Transverse colon (tissue), 4 donors: ENCODE measurements at regions not wholly inside any gene's neighbourhood (a gene's known extent, or its start where the extent isn't known, plus 50 kb on each side); places are given as distances from the start of the nearest gene placed in this dataset.
A peak's percentile ranks its signal among the peaks of the same experiment; 100 is the strongest.

Experiments
- DNase-seq: peaks from one replicate; pipeline ENCODE4 v3.0.0-alpha.2; 2019
- H3K27ac ChIP-seq, 4 donors: fragments of 200-600 bp; sonication (generic); 2 replicates each; pipeline ENCODE4 v1.5.1; 2016 to 2018; ENCODE audit warnings: inconsistent platforms in 4 of 4
- H3K27me3 ChIP-seq: fragments of 200-600 bp; sonication (generic); 2 replicates; pipeline ENCODE4 v1.5.1; 2017; ENCODE audit warnings: inconsistent platforms
- H3K36me3 ChIP-seq, 4 donors: fragments of 200-600 bp; sonication (generic); 2 replicates each; pipeline ENCODE4 v1.5.1; 2017 to 2019; ENCODE audit warnings: inconsistent platforms in 4 of 4
- H3K4me1 ChIP-seq, 4 donors: fragments of 200-600 bp; sonication (generic); 2 replicates each; pipeline ENCODE4 v1.5.1; 2017 to 2020; ENCODE audit warnings: inconsistent platforms in 4 of 4
- H3K4me3 ChIP-seq, 4 donors: fragments of 200-600 bp; sonication (generic); 1 replicate in 1 of 4; 2 replicates in 3 of 4; pipeline versions ENCODE4 v1.5.1 to v1.6.1; 2017 to 2019; ENCODE audit warnings: inconsistent platforms in 4 of 4
- H3K9me3 ChIP-seq, 2 donors: fragments of 200-600 bp; sonication (generic); 2 replicates each; pipeline ENCODE4 v1.5.1; 2017 to 2019; ENCODE audit warnings: inconsistent platforms in 2 of 2
- CTCF ChIP-seq, 5 experiments: fragments of 200-600 bp in 3 of 5; fragments of 450-650 bp in 2 of 5; sonication (generic) in 3 of 5; IDR thresholded peaks; 1 replicate in 2 of 5; 2 replicates in 3 of 5; pipeline ENCODE4 v1.5.1; 2016 to 2017; ENCODE audit warnings: antibody characterized with exemption in 5 of 5, inconsistent platforms in 3 of 5, mild to moderate bottlenecking in 2 of 5, moderate library complexity in 1 of 5
- EP300 ChIP-seq: sonication (generic); formaldehyde crosslinking; IDR thresholded peaks from one replicate; pipeline ENCODE4 v1.6.1; 2017; ENCODE audit warnings: antibody characterized with exemption, low read depth
- POLR2A ChIP-seq: fragments of 450-650 bp; IDR thresholded peaks from one replicate; pipeline ENCODE4 v1.6.1; 2016; ENCODE audit warnings: antibody characterized with exemption, mild to moderate bottlenecking, moderate library complexity
- POLR2AphosphoS5 ChIP-seq, 3 donors: sonication (generic); formaldehyde crosslinking; IDR thresholded peaks; one replicate each; pipeline ENCODE4 v1.6.1; 2016; ENCODE audit warnings: antibody characterized with exemption in 3 of 3
- WGBS, 2 donors: methylation state at CpG; one replicate each; pipeline ENCODE4 v1.1.5; 2018; ENCODE audit warnings: low coverage in 1 of 2; 5-methylcytosine and 5-hydroxymethylcytosine counted together
- in situ Hi-C, 4 donors: fragments of 200-750 bp; cut with MboI; loops; one replicate each; pipeline versions ENCODE4 v1.15.0 to v1.15.1; 2017; ENCODE audit warnings: low sequenced_read_pairs in 3 of 4, low pct_ligation_motif_present in 1 of 4, low pct_unique_long_range_greater_than_20kb in 1 of 4
- intact Hi-C: fragments of 100-400 bp; cut with DNase I; formaldehyde crosslinking; loops from one replicate; pipeline ENCODE4 v1.15.1; 2023; ENCODE audit warnings: low total_unique reads

- Histone ChIP-seq H3K9me3 (no peaks in the 10 kb centered on the region), H3K36me3 (no peaks in the 10 kb centered on the region), H3K4me3 (no peak overlapping the region), H3K27me3 (no peaks in the 10 kb centered on the region), H3K4me1 (peaks cover 0 to 6% (median 0%) of the 10 kb centered on the region in 4 donors), H3K27ac (no peak overlapping the region)
- intact Hi-C loops (no loop called here), in situ Hi-C loops (no loop called here)
- 33 to 44% methylated on average over 2 of the region's 2 CpGs for WGBS, 2 donors
- no peak for DNase-seq
- TF ChIP-seq POLR2A (no peak), EP300 (no peak), POLR2AphosphoS5 (IDR thresholded peaks at IDR 0.05) (no peak), CTCF (IDR thresholded peaks at IDR 0.05) (no peak)
These were observed 262.0 kb upstream of the ZWINT start for GRCh38 chr10:56623064-56623463.

- TF ChIP-seq POLR2A (no peak), POLR2AphosphoS5 (IDR thresholded peaks at IDR 0.05) (no peak), EP300 (no peak), CTCF (IDR thresholded peaks at IDR 0.05) (no peak)
- Histone ChIP-seq H3K9me3 (no peaks in the 10 kb centered on the region), H3K27me3 (no peaks in the 10 kb centered on the region), H3K4me3 (peak overlapping the region in 2 of 4 donors; percentile 1 to 17), H3K4me1 (peaks cover 0 to 6% (median 0%) of the 10 kb centered on the region in 4 donors), H3K27ac (no peak overlapping the region), H3K36me3 (no peaks in the 10 kb centered on the region)
- WGBS, 2 donors, result 42 to 53% methylated on average over 2 of the region's 2 CpGs
- DNase-seq, result no peak
- intact Hi-C loops (no loop called here), in situ Hi-C loops (no loop called here)
These were observed 261.4 kb upstream of the ZWINT start for GRCh38 chr10:56622335-56622973.

GRCh38 chr10:56606202-56606601 is 245.1 kb upstream of the ZWINT start:
- Histone ChIP-seq H3K27me3 (no peaks in the 10 kb centered on the region), H3K4me3 (no peak overlapping the region), H3K9me3 (no peaks in the 10 kb centered on the region), H3K36me3 (no peaks in the 10 kb centered on the region), H3K4me1 (no peaks in the 10 kb centered on the region), H3K27ac (no peak overlapping the region)
- no peak for DNase-seq
- TF ChIP-seq CTCF (IDR thresholded peaks at IDR 0.05) (no peak), EP300 (no peak), POLR2A (no peak), POLR2AphosphoS5 (IDR thresholded peaks at IDR 0.05) (no peak)
- intact Hi-C loops, result no loop called here
- in situ Hi-C loops, result no loop called here
- 60 to 75% methylated on average over 1 of the region's 1 CpG for WGBS, 2 donors

GRCh38 chr10:56605051-56605450 is 244.0 kb upstream of the ZWINT start:
- in situ Hi-C loops, result no loop called here
- Histone ChIP-seq H3K27me3 (no peaks in the 10 kb centered on the region), H3K9me3 (no peaks in the 10 kb centered on the region), H3K4me1 (no peaks in the 10 kb centered on the region), H3K36me3 (no peaks in the 10 kb centered on the region), H3K4me3 (no peak overlapping the region), H3K27ac (no peak overlapping the region)
- no peak for DNase-seq
- 47% methylated on average over 8 of the region's 8 CpGs; no CpG with 5 or more reads in 1 of the 2 donors for WGBS, 2 donors
- TF ChIP-seq CTCF (IDR thresholded peaks at IDR 0.05) (no peak), POLR2A (no peak), EP300 (no peak), POLR2AphosphoS5 (IDR thresholded peaks at IDR 0.05) (no peak)
- intact Hi-C loops, result no loop called here
